SK-N-SH treated with all-trans-retinoic acid at 6 μM for 48 hours (cell line): ENCODE measurements at regions not wholly inside any gene's neighbourhood (a gene's known extent, or its start where the extent isn't known, plus 50 kb on each side); places are given as distances from the start of the nearest gene placed in this dataset.

Experiments used
- SNAI2 ChIP-seq: fragments of 250-450 bp; sonication (Bioruptor Pico); IDR thresholded peaks from 2 replicates; pipeline ENCODE4 v1.5.0; 2020; ENCODE audit warnings: mild to moderate bottlenecking, moderate library complexity
- TCF4 ChIP-seq: fragments of 250-450 bp; sonication (Bioruptor Pico); IDR thresholded peaks from 2 replicates; pipeline ENCODE4 v1.8.0; 2021; ENCODE audit warnings: mild to moderate bottlenecking, moderate library complexity, borderline replicate concordance
- TOX ChIP-seq: fragments of 250-450 bp; sonication (Bioruptor Pico); IDR thresholded peaks from 2 replicates; pipeline ENCODE4 v1.8.0; 2021; ENCODE audit warnings: mild to moderate bottlenecking, moderate library complexity, borderline replicate concordance

DNA sequence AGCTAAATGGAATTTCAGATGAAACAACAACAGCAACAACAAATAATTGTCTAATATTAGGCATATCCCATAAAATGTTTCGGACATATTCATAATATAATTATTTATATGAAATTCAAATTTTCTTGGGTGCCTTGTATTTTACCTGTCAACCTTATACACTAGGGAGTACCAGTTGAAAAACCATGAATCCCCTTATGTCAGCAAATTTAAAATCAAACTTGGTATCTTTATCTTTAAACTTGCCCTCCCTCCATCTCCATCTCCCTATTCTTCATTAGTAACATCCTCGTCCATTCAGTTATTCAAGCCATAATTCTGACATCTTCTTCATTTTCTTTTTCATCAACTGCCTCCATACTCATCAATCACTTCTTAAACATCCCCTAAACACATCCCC lies 974.5 kb upstream of the HS3ST1 start:
- TF ChIP-seq TCF4 (CRISPR knock-in tag) = no peak
- TF ChIP-seq SNAI2 (CRISPR knock-in tag) = no peak
- no peak for TF ChIP-seq TOX (CRISPR knock-in tag)
